Astrocyte (in vitro differentiated cells and primary cell): ENCODE measurements at regions not wholly inside any gene's neighbourhood (a gene's known extent, or its start where the extent isn't known, plus 50 kb on each side); places are given as distances from the start of the nearest gene placed in this dataset.

Experiments used
- DNase-seq: peaks from one replicate; pipeline ENCODE4 v3.0.0-alpha.2; 2010; ENCODE audit warnings: low read depth
- FAIRE-seq: peaks from 2 replicates; lab custom pipeline; 2011; peaks lifted over from hg19 to GRCh38; lab: Jason Lieb, UNC
- H2AFZ ChIP-seq: 2 replicates; pipeline ENCODE4 v1.6.0; 2012; ENCODE audit warnings: low read depth, low read length, inconsistent platforms
- H3K27ac ChIP-seq: 2 replicates; pipeline ENCODE4 v1.5.1; 2011; ENCODE audit warnings: low read depth, low read length, inconsistent platforms
- H3K27me3 ChIP-seq: 2 replicates; pipeline ENCODE4 v1.6.0; 2011; ENCODE audit warnings: low read length, inconsistent platforms; ENCODE audit not compliant: insufficient read depth
- H3K36me3 ChIP-seq: 2 replicates; pipeline ENCODE4 v1.5.1; 2011; ENCODE audit warnings: low read length, inconsistent platforms; ENCODE audit not compliant: insufficient read depth
- H3K4me1 ChIP-seq: 2 replicates; pipeline ENCODE4 v1.5.1; 2011; ENCODE audit warnings: low read length, inconsistent platforms; ENCODE audit not compliant: insufficient read depth
- H3K4me2 ChIP-seq: 2 replicates; pipeline ENCODE4 v1.6.0; 2012; ENCODE audit warnings: low read length, inconsistent platforms
- H3K4me3 ChIP-seq: 2 replicates; pipeline ENCODE4 v1.5.1; 2011; ENCODE audit warnings: low read depth, mild to moderate bottlenecking, low read length, inconsistent platforms; ENCODE audit not compliant: insufficient read depth
- H3K79me2 ChIP-seq: 2 replicates; pipeline ENCODE4 v1.6.0; 2012; ENCODE audit warnings: mild to moderate bottlenecking, low read length, inconsistent platforms; ENCODE audit not compliant: insufficient read depth
- H3K9ac ChIP-seq: 2 replicates; pipeline ENCODE4 v1.6.0; 2012; ENCODE audit warnings: mild to moderate bottlenecking, low read length, inconsistent platforms
- H3K9me3 ChIP-seq: 2 replicates; pipeline ENCODE4 v1.5.1; 2012; ENCODE audit warnings: low read depth, mild to moderate bottlenecking, low read length, inconsistent platforms; ENCODE audit not compliant: insufficient read depth
- H4K20me1 ChIP-seq: 2 replicates; pipeline ENCODE4 v1.6.0; 2012; ENCODE audit warnings: low read length, inconsistent platforms; ENCODE audit not compliant: insufficient read depth
- H3K27ac Mint-ChIP-seq: one replicate; pipeline ENCODE4 v1.8.0; 2021; ENCODE audit warnings: mild to moderate bottlenecking, mixed read lengths; ENCODE audit not compliant: unreplicated experiment
- H3K27me3 Mint-ChIP-seq: one replicate; pipeline ENCODE4 v1.8.0; 2021; ENCODE audit warnings: low read depth, mixed read lengths; ENCODE audit not compliant: unreplicated experiment
- H3K36me3 Mint-ChIP-seq: one replicate; pipeline ENCODE4 v1.8.0; 2021; ENCODE audit warnings: low read depth, mixed read lengths; ENCODE audit not compliant: unreplicated experiment
- H3K4me1 Mint-ChIP-seq: one replicate; pipeline ENCODE4 v1.8.0; 2021; ENCODE audit warnings: low read depth, mixed read lengths; ENCODE audit not compliant: unreplicated experiment
- H3K4me3 Mint-ChIP-seq: one replicate; pipeline ENCODE4 v1.8.0; 2021; ENCODE audit warnings: mild to moderate bottlenecking, moderate library complexity, mixed read lengths; ENCODE audit not compliant: unreplicated experiment
- H3K9me3 Mint-ChIP-seq: one replicate; pipeline ENCODE4 v1.8.0; 2021; ENCODE audit warnings: mild to moderate bottlenecking, mixed read lengths; ENCODE audit not compliant: unreplicated experiment
- EZH2 ChIP-seq: IDR thresholded peaks from 2 replicates; pipeline ENCODE4 v1.6.1; 2012; ENCODE audit warnings: mild to moderate bottlenecking, low read length, inconsistent platforms; ENCODE audit not compliant: insufficient read depth
- TF ChIP-seq, protein P1 (sequence below): IDR thresholded peaks from 2 replicates; pipeline ENCODE4 v1.5.1; 2011; ENCODE audit warnings: low read depth, mild to moderate bottlenecking, inconsistent platforms, low read length, moderate library complexity; ENCODE audit not compliant: insufficient read depth

- Mint-ChIP-seq H3K9me3 (no peaks in the 10 kb centered on the region), H3K4me1 (peaks cover 23% of the 10 kb centered on the region), H3K36me3 (no peaks in the 10 kb centered on the region), H3K27ac (no peak overlapping the region), H3K4me3 (no peak overlapping the region), H3K27me3 (no peaks in the 10 kb centered on the region)
- TF ChIP-seq EZH2 = no peak
- TF ChIP-seq, protein P1, sequence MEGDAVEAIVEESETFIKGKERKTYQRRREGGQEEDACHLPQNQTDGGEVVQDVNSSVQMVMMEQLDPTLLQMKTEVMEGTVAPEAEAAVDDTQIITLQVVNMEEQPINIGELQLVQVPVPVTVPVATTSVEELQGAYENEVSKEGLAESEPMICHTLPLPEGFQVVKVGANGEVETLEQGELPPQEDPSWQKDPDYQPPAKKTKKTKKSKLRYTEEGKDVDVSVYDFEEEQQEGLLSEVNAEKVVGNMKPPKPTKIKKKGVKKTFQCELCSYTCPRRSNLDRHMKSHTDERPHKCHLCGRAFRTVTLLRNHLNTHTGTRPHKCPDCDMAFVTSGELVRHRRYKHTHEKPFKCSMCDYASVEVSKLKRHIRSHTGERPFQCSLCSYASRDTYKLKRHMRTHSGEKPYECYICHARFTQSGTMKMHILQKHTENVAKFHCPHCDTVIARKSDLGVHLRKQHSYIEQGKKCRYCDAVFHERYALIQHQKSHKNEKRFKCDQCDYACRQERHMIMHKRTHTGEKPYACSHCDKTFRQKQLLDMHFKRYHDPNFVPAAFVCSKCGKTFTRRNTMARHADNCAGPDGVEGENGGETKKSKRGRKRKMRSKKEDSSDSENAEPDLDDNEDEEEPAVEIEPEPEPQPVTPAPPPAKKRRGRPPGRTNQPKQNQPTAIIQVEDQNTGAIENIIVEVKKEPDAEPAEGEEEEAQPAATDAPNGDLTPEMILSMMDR = no peak
- no peaks in the 10 kb centered on the region for H3K9me3 ChIP-seq
- no peaks in the 10 kb centered on the region for H3K36me3 ChIP-seq
- H2AFZ ChIP-seq = no peak overlapping the region
- no peaks in the 10 kb centered on the region for H3K27me3 ChIP-seq
- H3K4me1 ChIP-seq = peaks cover 4% of the 10 kb centered on the region
- H4K20me1 ChIP-seq = no peaks in the 10 kb centered on the region
- no peak for DNase-seq
- no peak overlapping the region for H3K4me3 ChIP-seq
- no peaks in the 10 kb centered on the region for H3K79me2 ChIP-seq
- H3K27ac ChIP-seq = no peak overlapping the region
- H3K4me2 ChIP-seq = no peak overlapping the region
- no peak overlapping the region for H3K9ac ChIP-seq
- FAIRE-seq = no peak
Measured at GRCh38 chr7:84508606-84509005, 314.0 kb upstream of the SEMA3A start.

DNA sequence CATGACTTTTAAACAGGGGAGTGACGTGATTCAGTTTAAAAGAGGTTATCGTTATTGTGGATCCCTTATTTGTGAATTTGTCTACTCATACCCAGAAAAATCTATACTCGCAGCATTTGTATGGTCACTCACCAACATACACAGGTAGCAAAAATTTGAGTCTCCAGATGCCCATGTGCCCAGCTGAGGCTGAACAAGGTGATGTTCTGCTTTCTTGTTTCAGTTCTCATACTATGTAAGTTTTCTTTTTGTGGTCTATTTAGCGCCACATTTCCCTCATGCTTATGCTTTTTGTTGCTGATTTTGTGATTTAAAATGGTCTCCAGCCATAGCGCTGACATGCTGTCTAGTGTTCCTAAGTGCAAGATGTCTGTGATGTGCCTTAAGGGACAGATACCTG is 312.9 kb upstream of the SEMA3A start:
- peaks cover 23% of the 10 kb centered on the region for H3K4me1 Mint-ChIP-seq
- Histone ChIP-seq H3K27me3 (no peaks in the 10 kb centered on the region), H3K4me1 (peaks cover 4% of the 10 kb centered on the region), H2AFZ (no peak overlapping the region), H3K27ac (no peak overlapping the region), H3K9me3 (no peaks in the 10 kb centered on the region), H3K9ac (no peak overlapping the region), H3K36me3 (no peaks in the 10 kb centered on the region), H4K20me1 (no peaks in the 10 kb centered on the region), H3K4me2 (no peak overlapping the region), H3K4me3 (no peak overlapping the region), H3K79me2 (no peaks in the 10 kb centered on the region)
- no peak for DNase-seq
- H3K27me3 Mint-ChIP-seq = no peaks in the 10 kb centered on the region
- H3K36me3 Mint-ChIP-seq = no peaks in the 10 kb centered on the region
- no peak for FAIRE-seq
- no peak overlapping the region for H3K4me3 Mint-ChIP-seq
- no peak overlapping the region for H3K27ac Mint-ChIP-seq
- TF ChIP-seq, protein P1 = no peak
- no peak for TF ChIP-seq EZH2
- no peaks in the 10 kb centered on the region for H3K9me3 Mint-ChIP-seq

DNA sequence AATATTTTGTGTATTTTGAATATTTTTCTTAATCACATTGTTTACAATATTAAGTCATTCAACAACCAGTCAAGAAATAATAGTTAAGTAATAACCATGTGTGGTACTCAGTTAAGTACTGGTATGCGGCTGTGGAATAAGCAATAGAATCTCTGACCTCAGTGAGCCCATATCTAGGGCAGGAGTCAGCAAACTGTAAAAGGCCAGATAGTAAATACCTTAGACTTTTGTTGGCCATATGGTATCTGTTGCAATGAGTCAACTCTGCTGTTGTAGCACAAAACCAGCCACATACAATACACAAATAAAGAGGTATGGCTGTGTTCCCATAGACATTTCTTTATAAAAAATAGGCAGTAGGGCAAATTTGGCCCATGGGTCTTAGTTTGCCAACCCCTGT is 311.6 kb upstream of the SEMA3A start:
- peak; percentile 20 for DNase-seq
- no peak overlapping the region for H2AFZ ChIP-seq
- TF ChIP-seq, protein P1 = no peak
- no peak for TF ChIP-seq EZH2
- H3K9me3 ChIP-seq = no peaks in the 10 kb centered on the region
- Mint-ChIP-seq H3K9me3 (no peaks in the 10 kb centered on the region), H3K4me3 (no peak overlapping the region), H3K27ac (no peak overlapping the region), H3K36me3 (no peaks in the 10 kb centered on the region), H3K4me1 (peaks cover 23% of the 10 kb centered on the region), H3K27me3 (no peaks in the 10 kb centered on the region)
- peaks cover 4% of the 10 kb centered on the region for H3K4me1 ChIP-seq
- no peak overlapping the region for H3K27ac ChIP-seq
- H3K4me2 ChIP-seq = no peak overlapping the region
- H3K79me2 ChIP-seq = no peaks in the 10 kb centered on the region
- H3K4me3 ChIP-seq = no peak overlapping the region
- H3K9ac ChIP-seq = no peak overlapping the region
- no peaks in the 10 kb centered on the region for H3K36me3 ChIP-seq
- FAIRE-seq = peak; percentile 26
- H4K20me1 ChIP-seq = no peaks in the 10 kb centered on the region
- no peaks in the 10 kb centered on the region for H3K27me3 ChIP-seq
